GM19452 (cell line): ENCODE measurements at regions not wholly inside any gene's neighbourhood (a gene's known extent, or its start where the extent isn't known, plus 50 kb on each side); places are given as distances from the start of the nearest gene placed in this dataset.

Experiments used
- ATAC-seq: cut with Tn5 transposase; IDR thresholded peaks from one replicate; pipeline ENCODE4 v1.9.1; 2021; ENCODE audit not compliant: unreplicated experiment

DNA sequence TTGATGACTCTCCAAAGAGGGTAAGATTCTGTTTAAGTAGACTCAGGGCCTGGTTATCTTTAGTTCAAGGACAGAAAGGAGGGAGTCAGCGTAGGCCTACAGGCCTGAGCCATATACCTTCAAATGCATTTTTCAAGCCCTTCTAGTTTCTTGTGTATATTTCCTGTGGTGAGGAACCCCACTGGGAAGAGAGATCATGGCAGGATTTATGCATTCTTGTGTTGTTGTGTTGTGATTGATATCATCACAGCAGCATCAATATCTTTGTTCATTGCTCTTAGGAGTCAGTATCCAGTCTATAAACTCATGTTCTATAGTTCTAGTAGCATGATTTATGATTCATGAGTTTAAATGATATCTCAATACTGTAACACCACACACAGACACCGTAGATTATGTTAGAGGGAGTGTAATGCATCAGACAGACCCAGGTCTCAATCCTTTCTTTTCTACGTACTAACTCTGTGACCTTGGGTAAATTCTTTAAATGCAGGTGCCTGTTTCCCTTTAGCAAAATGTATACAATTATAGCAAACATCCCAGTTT is 427.5 kb downstream of the PDCD6IP start:
- ATAC-seq, result no peak

DNA sequence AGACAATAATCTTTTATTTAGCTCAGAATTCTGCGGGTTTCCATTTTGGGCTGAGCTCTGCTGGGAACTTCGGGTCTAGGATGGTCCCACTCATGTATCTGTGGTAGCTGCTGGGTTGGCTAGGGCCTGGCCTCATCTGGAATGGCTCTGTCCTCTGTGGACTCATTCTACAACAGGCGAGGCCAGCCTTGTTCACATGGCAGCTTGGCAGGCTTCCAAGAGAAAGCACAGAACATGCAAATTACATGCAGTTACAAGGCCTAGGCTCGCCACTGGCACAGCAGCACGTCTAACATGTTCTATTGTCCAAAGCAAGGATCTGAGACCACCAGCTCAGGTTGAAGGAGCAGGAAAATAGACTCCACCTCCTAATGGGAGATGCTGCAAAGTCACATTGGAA is 431.4 kb downstream of the PDCD6IP start:
- no peak for ATAC-seq

DNA sequence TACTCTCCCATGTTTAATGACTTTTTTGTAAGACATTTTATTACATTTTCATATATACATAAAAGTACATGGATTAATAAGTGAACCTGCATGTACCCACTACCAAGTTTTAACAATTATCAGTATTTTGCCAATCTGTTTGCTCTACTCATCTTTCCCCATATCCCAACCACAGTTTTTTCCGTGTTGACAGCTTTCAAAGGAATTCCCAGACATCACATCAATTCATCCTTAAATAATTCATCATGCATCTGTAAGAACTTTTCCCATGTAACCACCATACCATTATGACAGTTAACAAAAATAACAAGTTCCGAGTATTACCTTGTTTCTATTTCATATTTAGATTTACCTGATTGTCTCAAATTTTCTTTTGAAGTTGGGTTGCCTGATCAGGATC is 436.7 kb downstream of the PDCD6IP start:
- no peak for ATAC-seq

DNA sequence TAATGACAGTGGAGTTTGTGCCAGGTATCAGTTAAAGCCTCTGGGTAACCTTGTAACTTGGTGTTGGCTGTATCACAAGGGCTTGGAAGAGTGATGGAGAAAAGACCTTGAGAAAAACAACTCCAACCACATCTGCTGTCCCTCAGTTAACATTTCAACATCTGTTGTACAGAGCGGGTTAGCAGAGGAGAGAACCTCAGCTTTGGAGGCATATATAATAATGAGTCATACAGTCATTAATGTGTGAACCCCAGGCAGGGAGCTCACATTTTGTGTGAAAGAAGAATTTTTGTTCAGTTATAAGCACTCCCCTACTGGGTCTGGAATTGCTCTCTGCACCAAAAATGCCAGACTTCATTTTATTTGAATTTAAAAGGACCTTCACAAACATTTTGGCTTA is 439.5 kb downstream of the PDCD6IP start:
- ATAC-seq, result no peak

DNA sequence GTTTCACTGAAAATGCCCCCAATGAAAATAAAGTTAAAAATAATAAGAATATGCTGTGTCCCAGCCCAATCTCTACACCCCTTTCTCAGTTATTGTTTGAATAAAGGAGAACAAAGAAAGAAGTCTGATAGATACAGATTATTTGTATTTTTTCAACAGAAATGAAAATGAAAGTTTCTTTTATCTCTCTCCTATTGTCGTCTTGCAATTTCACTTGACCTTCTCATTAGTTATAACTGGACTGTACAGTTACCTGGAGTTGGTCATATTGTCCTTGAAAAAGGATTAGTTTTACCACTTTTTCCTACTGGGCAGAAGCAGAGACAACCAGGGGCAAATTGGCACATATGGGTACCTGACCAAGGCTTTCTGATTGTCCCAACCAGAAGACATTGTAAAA is 440.0 kb downstream of the PDCD6IP start:
- ATAC-seq, result no peak

DNA sequence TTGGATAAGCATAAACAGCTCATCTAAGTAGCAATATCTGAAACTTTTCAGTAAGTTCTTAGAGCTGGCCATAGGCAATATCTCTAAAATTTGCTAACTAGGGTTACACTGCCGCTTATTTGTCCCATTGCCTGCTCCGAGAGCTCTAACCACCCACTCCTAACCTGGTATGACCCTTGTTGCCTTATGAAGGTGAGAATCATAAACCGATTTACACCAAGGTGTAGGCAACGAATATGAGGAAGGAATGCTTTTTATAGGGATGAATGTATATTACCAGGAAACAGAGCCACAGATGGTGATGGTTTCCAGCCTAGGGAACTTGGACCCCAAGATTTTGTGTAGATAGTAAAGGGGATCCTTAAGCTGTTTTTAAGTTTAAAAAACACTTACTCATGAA is 440.9 kb downstream of the PDCD6IP start:
- ATAC-seq, result no peak

DNA sequence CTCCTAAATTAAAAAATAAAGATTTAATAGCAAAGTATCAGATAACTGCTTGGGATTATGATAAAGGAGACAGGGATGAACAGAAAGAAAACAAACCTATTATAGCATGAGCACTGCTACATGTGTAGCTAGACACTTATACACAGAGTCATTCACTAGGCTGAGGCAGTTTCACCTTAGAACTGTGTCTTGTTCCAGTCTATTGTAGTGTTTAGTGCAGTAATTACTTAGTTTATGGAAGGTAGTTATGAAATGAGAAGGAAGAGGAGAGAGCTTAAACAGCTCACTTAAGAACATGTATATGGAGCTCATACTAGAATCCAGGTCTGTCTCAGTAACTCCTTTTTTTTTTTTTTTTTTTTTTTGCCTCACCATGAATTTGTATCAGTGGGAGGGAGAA is 441.4 kb downstream of the PDCD6IP start:
- ATAC-seq, result no peak

DNA sequence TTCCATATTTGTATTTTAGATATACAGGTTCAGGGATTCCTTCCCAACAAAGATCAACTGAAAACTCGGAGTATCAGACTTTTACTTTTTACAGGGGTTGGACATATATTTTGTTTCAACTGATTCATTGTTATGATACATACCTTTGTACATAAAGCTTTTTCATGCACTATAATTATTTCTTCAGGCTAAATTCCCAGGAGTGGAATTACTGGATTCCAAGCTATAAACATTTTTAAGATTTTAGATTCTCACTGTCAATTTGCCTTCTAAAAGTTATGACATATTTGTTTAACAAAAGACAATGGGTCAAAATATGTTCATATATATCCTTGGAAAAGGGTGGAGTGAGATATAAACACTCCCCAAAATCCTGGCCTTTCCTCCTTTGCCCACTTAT is 449.0 kb downstream of the PDCD6IP start:
- no peak for ATAC-seq

DNA sequence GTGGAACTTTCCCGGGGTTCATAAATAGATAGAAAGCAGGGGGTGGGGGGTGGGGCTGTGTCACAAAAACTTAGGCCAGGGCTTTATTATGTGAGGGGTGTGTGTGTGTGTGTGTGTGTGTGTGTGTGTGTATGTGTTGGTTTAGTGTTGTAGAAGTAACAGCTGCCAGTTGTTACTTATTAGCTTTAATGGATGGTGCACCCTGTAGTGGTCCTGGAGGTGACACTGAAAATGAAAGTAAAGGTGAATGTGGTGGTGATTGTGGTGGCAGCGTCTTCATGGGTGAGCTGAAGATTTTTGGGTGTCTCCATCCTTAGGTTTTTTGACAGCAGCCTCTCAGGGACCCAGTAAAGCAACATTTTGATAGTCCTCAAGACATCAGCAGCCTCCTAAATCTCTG is 449.9 kb downstream of the PDCD6IP start:
- ATAC-seq, result peak; percentile 99

DNA sequence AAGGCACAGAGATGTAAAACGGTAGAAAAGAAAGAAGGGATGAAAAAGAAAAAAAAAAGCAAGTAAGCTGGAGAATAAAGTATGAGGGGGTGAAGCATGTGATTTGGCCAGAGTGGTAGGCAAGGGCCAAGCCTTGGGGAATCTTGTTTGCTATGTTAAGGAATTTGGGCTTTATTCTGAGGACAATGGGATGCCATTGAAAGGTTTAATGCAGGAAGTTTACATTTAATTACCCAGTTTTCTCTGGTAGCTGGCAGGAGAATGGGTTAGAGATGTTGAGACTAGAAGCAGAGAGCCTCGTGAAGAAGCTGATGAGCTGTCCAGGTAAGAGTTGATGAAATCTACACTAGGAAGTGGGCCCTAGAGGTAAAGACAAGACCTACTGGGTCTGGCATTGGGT is 455.9 kb downstream of the PDCD6IP start:
- no peak for ATAC-seq

DNA sequence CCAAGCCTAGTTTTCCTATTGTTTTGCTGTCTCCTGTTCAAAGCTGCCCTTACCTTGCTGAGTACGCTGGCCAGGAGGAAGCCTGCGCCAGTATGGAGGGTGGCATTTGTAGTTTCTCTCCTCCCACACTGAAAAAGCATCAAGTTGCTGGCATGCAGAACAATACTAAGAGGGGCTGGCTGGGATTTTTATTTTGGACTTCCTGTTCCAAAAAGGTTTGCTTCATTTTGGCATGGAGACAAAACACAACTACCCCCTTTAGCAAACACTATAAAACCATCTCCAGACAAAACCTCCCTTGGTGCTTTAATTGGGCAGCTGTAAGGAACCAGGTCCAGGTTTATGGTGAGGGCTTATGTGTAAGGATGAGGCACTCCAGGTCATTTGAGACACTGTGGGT is 457.6 kb downstream of the PDCD6IP start:
- ATAC-seq, result no peak

DNA sequence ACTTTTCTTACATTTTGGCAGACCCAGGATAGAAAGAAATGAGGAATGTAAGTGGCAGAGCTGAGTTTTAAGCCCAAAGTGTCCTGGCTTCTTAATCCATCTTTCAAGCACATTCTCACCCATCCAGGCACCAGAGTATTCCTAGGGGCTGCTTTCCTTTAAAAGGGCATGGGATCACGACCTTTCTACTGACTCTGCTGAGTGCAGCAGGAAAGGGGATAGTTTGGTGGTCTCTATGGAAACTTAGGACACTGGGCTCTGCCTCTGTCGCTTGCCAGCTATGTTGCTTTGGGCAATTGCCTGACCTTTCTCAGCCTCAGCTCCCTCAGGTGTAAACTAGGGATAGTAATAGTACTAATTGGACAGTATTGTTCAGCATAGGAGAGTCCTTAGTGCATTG is 458.4 kb downstream of the PDCD6IP start:
- no peak for ATAC-seq

DNA sequence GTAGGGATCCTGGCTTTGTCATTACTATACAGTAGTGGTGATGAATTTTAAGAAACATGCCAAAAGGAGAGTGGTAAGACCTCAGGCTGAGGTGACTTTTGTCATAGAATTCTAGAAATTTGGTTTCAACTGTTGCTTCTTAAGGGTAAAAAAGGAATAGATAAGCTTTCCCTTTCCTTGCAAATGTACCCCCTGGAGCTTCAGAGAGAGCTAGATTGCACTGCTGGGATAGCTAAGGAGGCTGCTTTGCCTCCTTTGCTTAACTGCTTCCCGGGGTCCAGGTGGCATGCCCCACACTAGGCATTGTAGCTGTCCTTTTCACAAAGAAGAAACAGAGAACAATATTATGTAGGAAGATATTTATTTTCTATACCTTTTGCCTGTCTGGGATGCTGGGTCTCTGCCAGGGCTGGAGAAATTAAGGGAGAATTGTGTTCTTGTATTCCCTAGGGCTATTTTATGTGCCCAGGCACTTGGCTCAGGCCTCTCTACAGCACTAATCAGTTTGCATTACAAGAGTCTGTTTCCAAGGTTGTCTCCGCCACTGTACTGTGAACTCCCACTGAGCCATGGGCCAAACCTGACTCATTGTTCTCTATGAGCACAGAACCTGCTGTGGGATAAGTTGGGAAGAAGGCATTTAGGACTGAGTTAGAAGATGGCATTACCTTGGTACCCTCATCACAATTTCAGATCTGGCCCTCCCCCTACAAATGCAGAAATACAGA is 460.0 kb downstream of the PDCD6IP start:
- no peak for ATAC-seq

DNA sequence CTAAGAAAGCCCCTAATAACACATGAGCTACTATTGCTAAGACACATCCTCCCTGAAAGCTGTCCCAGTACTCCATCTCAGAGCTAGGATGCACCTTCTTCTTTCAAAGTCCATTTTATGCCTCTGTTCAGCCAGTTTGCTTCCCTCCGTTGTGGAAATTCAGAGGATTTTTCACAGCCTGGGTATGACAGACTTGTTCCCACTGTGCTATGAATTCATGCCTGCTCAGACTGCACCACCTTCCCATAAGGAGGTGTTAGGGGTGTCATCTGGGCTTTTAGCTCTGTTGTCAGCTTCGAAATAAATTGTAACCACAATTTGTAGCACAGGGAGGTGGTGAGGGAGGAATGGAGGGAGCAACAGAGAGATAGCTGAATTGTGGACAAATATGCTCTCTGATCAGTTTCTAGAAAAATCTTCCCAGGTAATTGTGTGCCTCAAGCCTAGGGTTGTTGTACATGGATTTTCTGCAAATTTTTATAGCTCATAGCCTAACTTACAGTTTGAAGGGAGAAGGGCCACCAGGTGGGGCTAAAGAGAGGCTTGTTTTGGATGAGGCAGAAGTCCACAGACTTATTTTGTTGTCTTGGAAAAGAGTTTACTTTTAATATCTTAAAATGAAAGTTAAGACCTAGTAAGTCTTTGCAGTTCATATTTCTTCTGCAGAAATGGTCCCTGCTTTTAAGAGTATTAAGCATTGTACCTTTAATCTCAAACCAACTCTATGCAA is 462.0 kb downstream of the PDCD6IP start:
- ATAC-seq, result no peak

DNA sequence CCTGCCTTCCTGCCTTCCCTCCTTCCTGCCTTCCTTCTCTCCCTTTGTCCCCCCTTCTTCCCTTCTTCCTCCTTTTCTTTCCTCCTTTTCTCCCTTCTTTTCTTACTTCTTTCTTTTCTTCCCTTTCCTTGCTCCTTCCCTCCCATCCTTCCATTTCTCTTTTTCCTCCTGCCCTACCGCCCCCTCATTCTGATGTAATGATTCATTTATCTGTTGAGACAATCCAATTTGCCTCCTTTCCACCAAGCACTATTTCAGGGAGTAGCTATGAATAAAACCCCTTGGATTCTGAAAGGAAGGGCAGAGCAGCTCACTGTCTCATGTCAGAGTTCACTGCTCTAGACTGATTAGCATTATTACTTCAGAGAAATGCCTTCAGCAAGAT is 462.6 kb downstream of the PDCD6IP start:
- no peak for ATAC-seq

DNA sequence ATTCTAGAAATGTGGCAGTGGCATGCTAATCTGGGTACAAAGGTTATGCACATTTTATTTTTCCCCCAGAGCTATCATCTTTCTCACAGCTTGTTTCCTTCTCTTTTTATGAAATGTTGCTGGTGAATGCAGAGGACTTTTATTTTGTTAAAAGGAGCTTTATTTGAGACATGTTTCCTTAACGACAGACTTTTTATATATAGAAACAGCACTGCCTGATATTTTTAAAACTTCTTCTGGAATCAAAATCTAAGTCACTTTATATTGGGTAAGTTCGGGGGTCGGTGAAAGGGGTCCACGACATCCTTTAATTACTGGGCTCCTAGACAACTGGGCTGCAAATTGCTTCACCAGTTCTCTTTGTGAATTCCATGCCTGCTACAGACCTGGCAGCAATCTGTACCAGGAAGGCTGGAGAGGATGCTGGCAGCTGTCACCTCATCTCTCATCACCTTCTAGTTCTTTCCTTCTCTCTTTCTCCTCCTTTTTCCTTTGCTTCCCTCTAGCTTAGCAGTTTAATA is 464.7 kb downstream of the PDCD6IP start:
- no peak for ATAC-seq

DNA sequence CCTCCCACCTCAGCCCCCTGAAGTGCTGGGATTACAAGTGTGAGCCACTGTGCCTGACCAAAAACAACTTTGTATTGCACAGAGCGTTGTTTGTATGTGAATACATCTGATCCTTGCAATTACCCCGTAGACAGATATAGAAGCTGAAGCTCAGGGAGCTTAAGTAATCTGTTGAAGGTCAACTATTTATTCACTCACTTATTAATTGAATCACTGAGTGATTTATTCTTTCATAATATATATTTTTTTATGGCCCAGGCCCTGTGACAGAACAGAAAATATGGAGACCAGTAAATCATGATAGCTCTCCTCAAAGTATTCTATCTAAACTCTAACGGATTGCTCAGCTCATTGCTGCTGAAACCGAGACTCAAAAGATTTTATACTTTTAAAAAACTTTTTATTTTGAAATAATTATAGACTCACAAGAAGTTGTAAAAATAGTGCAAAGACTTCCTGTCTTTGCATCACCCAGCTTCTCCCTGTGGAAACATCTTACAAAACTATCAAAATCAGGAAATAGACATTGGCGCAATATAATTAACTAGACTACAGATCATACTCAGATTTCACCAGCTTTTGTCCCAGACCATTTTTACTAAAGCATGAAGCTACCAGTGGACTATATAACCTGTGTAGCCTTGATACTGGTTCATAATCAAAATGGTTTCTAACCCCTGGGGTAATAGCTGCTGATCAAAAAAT is 466.1 kb downstream of the PDCD6IP start:
- ATAC-seq, result no peak

DNA sequence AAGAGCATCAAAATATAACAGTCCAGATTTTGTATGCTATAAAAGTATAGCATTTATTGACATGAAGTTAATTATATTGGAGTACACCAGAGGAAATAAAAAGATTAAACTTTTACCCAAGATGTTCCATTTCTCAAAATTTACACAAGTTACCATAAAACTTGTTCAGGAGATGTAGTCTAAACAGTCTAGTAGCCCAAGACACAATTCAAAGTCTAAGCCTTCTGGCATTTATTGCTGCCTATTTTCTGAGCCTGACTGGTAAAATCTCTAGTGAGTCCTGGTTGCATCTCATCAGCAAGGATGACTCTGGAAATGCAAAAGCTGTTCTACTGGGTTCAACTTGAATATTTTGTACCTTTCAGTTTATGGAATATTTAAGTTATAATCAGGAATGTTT is 468.7 kb downstream of the PDCD6IP start:
- ATAC-seq, result no peak

DNA sequence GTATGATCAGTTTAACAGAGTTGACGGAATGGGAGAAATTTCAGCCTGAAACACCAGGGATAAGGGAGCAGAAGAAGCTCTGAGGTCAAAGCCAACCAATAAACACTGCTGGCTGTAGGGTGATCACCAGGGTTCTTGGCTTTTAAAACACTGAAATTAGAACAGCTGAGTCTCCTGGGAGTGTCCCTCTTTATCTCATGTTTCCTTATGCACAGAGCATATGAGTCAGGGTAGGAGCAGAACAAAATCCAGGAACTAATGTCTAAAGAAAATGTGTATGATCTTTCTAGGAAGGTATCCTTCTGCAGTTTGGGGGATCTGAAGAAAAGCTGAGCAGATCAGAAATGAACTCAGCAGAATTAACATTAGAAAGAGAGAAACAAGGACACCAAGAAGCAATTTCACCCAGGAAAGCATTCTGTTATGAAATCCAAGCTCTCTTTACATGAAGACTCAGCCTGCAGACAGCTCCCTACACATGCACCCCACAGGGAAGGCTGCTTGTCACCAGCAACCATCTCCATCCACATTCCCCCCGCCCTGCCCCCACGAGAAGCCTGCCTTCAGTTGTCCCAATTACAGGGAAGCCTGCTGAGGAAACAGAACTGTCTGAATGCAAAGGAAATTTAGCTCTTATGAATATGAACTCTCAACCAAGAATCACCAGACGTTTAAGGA is 469.7 kb downstream of the PDCD6IP start:
- ATAC-seq, result no peak

DNA sequence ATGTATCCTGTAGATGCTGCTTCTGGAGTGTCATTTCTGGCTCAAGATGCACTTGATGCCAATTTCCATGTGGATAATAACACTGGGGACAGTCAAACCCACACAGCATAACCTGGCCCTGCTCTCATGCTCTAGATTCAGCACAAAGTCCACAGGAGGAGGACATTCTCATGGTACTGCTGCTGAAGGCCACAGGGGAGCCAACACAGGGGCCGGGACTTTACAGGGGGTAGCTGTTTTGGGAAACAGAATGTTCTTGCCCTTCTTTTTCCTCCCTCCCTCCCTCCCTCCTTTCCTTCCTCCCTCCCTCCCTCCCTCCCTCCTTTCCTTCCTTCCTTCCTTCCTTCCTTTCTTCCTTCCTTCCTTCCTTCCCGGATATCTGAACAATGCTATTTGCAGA is 477.4 kb downstream of the PDCD6IP start:
- ATAC-seq, result no peak

DNA sequence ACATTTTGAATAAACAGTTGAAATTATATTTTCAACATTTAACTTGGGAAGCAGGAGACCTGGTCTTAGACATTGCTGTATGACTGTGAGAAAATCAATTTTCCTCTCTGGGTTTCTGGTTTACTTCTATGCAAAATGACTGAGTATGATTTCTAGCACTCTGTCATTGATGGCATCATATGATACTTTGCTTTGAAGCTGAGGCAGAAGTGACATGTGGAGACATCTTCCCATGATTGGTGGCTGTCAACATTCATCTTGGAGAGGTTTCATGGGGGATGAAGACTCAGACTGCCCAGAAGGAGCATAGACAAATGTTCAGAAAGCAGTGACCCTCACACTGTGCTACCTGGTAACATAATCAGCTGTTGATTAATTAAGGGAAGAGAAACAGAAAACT is 477.9 kb downstream of the PDCD6IP start:
- no peak for ATAC-seq
